GM18951 (cell line): ENCODE measurements at regions not wholly inside any gene's neighbourhood (a gene's known extent, or its start where the extent isn't known, plus 50 kb on each side); places are given as distances from the start of the nearest gene placed in this dataset.

ENCODE experiments used
- POLR2A ChIP-seq: IDR thresholded peaks from 4 replicates; pipeline ENCODE4 v1.6.1; 2011; ENCODE audit warnings: mild to moderate bottlenecking; ENCODE audit not compliant: insufficient read length, insufficient read depth; ENCODE audit errors: extremely low read depth
- in situ Hi-C: fragments of 300-500 bp; cut with MboI; formaldehyde crosslinking; loops from one replicate; pipeline ENCODE4 v1.12.0; 2022; ENCODE audit warnings: low sequenced_read_pairs, mixed read lengths, inconsistent platforms; ENCODE audit not compliant: unreplicated experiment

- no peak for TF ChIP-seq POLR2A
- in situ Hi-C loops = no loop called here
These were observed 60.2 kb upstream of the SYTL5 start for GRCh38 chrX:37946197-37946596.

DNA sequence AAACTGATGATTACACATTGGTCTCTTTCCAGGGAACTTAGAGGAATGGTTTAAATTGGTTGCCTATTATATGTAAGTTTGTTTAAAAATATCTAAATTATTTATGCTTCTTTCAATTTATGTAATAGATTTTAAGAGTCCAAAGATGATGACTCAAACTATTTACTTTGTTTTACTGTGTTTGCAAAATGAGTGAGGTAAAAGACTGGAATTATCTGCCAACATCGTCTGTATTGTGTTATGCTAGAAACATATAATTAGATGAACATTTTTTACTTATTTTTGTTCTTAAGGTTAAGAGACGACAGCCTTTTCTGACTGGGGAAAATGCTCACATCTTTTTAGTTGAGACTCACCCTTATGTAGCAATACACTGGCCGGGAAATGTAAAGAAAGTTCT, 51.1 kb upstream of the SYTL5 start:
- in situ Hi-C loops = no loop called here
- TF ChIP-seq POLR2A = no peak

GRCh38 chrX:37956223-37956622, 50.1 kb upstream of the SYTL5 start:
- no peak for TF ChIP-seq POLR2A
- in situ Hi-C loops = no loop called here
